GM18951 (cell line): ENCODE measurements at regions not wholly inside any gene's neighbourhood (a gene's known extent, or its start where the extent isn't known, plus 50 kb on each side); places are given as distances from the start of the nearest gene placed in this dataset.
"Not testable (repeated sequence)": the region's sequence is repeated elsewhere in the genome, so short reads cannot be mapped to it uniquely, and the experiment has no call there.

Experiments used
- POLR2A ChIP-seq: IDR thresholded peaks from 4 replicates; pipeline ENCODE4 v1.6.1; 2011; ENCODE audit warnings: mild to moderate bottlenecking; ENCODE audit not compliant: insufficient read length, insufficient read depth; ENCODE audit errors: extremely low read depth
- in situ Hi-C: fragments of 300-500 bp; cut with MboI; formaldehyde crosslinking; loops from one replicate; pipeline ENCODE4 v1.12.0; 2022; ENCODE audit warnings: low sequenced_read_pairs, mixed read lengths, inconsistent platforms; ENCODE audit not compliant: unreplicated experiment

GRCh38 chr3:159038405-159038804 lies 236.6 kb downstream of the MFSD1 start:
- in situ Hi-C loops = no loop called here
- no peak for TF ChIP-seq POLR2A

GRCh38 chr3:159039286-159039685 lies 237.4 kb downstream of the MFSD1 start:
- in situ Hi-C loops = no loop called here
- TF ChIP-seq POLR2A = no peak

GRCh38 chr3:159045279-159045885 lies 243.5 kb downstream of the MFSD1 start:
- in situ Hi-C loops = no loop called here
- no peak for TF ChIP-seq POLR2A

- TF ChIP-seq POLR2A = no peak
- in situ Hi-C loops = no loop called here
Observed at GRCh38 chr3:159047361-159047760, 245.5 kb downstream of the MFSD1 start.

- in situ Hi-C loops = not testable (repeated sequence)
Observed at GRCh38 chr3:159052494-159052893, 250.6 kb downstream of the MFSD1 start.

- in situ Hi-C loops = no loop called here
- no peak for TF ChIP-seq POLR2A
Observed at GRCh38 chr3:159057621-159058020, 255.8 kb downstream of the MFSD1 start.

GRCh38 chr3:159058859-159059258 lies 257.0 kb downstream of the MFSD1 start:
- in situ Hi-C loops = no loop called here
- TF ChIP-seq POLR2A = no peak

- no peak for TF ChIP-seq POLR2A
- in situ Hi-C loops = no loop called here
Observed at GRCh38 chr3:159059395-159059794, 257.5 kb downstream of the MFSD1 start.

- no peak for TF ChIP-seq POLR2A
- in situ Hi-C loops = no loop called here
Observed at GRCh38 chr3:159062734-159063410, 261.0 kb downstream of the MFSD1 start.

GRCh38 chr3:159069091-159069490 lies 267.2 kb downstream of the MFSD1 start, which contains the start of gene IQCJ:
Gene IQCJ (plus strand): TSS chr3:159069319.
- in situ Hi-C loops = no loop called here
- TF ChIP-seq POLR2A = no peak

- in situ Hi-C loops = no loop called here
- TF ChIP-seq POLR2A = no peak
Observed at GRCh38 chr3:159069866-159070425, 268.1 kb downstream of the MFSD1 start.

- in situ Hi-C loops = no loop called here
- no peak for TF ChIP-seq POLR2A
Observed at GRCh38 chr3:159074756-159075701, 273.2 kb downstream of the MFSD1 start.

- in situ Hi-C loops = no loop called here
- no peak for TF ChIP-seq POLR2A
Observed at GRCh38 chr3:159077860-159078259, 276.0 kb downstream of the MFSD1 start.
